ENCODE measurements at regions not wholly inside any gene's neighbourhood (a gene's known extent, or its start where the extent isn't known, plus 50 kb on each side); places are given as distances from the start of the nearest gene placed in this dataset.

GRCh38 chr17:68657576-68657975, 56.4 kb upstream of the FAM20A start:
- TF ChIP-seq TCF12 (IDR thresholded peaks at IDR 0.05; ENCODE audit: low read depth) (no peak), EGR1 (IDR thresholded peaks at IDR 0.05) (no peak)

Measured in Ishikawa (cell line).